ENCODE measurements at regions not wholly inside any gene's neighbourhood (a gene's known extent, or its start where the extent isn't known, plus 50 kb on each side); places are given as distances from the start of the nearest gene placed in this dataset.

DNA sequence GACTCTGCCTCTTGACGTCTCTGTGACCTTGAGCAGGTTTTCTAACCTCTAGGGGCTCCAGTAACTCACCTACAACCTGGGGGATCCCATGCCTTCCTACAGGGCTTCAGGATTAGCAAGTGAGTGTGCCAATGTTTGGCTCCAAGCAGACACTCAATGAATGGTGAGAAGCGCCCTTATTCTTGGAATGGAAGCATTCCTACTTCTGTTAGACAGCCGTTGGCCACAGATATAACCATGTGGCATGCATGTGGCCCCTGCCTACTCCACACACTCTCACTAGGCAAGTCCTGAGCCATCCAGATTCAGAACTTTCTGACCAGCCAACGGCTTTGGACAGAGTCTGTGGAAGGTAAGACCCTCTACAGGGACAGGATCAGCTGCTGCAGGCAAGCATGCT is 108.9 kb upstream of the LYZL2 start:
- TF ChIP-seq POLR2A (IDR thresholded peaks at IDR 0.05): no peak
- TF ChIP-seq, protein P1, sequence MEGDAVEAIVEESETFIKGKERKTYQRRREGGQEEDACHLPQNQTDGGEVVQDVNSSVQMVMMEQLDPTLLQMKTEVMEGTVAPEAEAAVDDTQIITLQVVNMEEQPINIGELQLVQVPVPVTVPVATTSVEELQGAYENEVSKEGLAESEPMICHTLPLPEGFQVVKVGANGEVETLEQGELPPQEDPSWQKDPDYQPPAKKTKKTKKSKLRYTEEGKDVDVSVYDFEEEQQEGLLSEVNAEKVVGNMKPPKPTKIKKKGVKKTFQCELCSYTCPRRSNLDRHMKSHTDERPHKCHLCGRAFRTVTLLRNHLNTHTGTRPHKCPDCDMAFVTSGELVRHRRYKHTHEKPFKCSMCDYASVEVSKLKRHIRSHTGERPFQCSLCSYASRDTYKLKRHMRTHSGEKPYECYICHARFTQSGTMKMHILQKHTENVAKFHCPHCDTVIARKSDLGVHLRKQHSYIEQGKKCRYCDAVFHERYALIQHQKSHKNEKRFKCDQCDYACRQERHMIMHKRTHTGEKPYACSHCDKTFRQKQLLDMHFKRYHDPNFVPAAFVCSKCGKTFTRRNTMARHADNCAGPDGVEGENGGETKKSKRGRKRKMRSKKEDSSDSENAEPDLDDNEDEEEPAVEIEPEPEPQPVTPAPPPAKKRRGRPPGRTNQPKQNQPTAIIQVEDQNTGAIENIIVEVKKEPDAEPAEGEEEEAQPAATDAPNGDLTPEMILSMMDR (IDR thresholded peaks at IDR 0.05): no peak
